GM10266 (cell line): ENCODE measurements at regions not wholly inside any gene's neighbourhood (a gene's known extent, or its start where the extent isn't known, plus 50 kb on each side); places are given as distances from the start of the nearest gene placed in this dataset.
A peak's percentile ranks its signal among the peaks of the same experiment; 100 is the strongest.

ENCODE experiments used
- DNase-seq: peaks from one replicate; pipeline ENCODE4 v3.0.0; 2012; ENCODE audit errors: extremely low spot score
- CTCF ChIP-seq: IDR thresholded peaks from 2 replicates; pipeline ENCODE4 v1.5.1; 2012; ENCODE audit warnings: mild to moderate bottlenecking, low read depth; ENCODE audit not compliant: control insufficient read depth, insufficient read depth; ENCODE audit errors: missing control alignments

- DNase-seq, result no peak
- no peak for TF ChIP-seq CTCF
Observed at GRCh38 chr9:16152276-16153101, 599.6 kb downstream of the CCDC171 start.

- no peak for DNase-seq
- no peak for TF ChIP-seq CTCF
Observed at GRCh38 chr9:16153221-16153620, 600.4 kb downstream of the CCDC171 start.

- TF ChIP-seq CTCF, result no peak
- no peak for DNase-seq
Observed at GRCh38 chr9:16153741-16154140, 600.9 kb downstream of the CCDC171 start.

GRCh38 chr9:16154521-16155078, 601.8 kb downstream of the CCDC171 start:
- TF ChIP-seq CTCF, result peak; percentile 22
- DNase-seq, result no peak

- DNase-seq, result no peak
- TF ChIP-seq CTCF, result no peak
Observed at GRCh38 chr9:16155878-16156277, 603.0 kb downstream of the CCDC171 start.

GRCh38 chr9:16157216-16157615, 604.4 kb downstream of the CCDC171 start:
- DNase-seq, result no peak
- TF ChIP-seq CTCF, result no peak

GRCh38 chr9:16157651-16158050, 604.8 kb downstream of the CCDC171 start:
- DNase-seq, result no peak
- no peak for TF ChIP-seq CTCF
